A673 (cell line): ENCODE measurements at regions not wholly inside any gene's neighbourhood (a gene's known extent, or its start where the extent isn't known, plus 50 kb on each side); places are given as distances from the start of the nearest gene placed in this dataset.

Source experiments
- EZH2 ChIP-seq: fragments of 200-600 bp; sonication (generic); IDR thresholded peaks from 2 replicates; pipeline ENCODE4 v1.6.1; 2017; ENCODE audit warnings: borderline replicate concordance, low read depth, mild to moderate bottlenecking, mixed read lengths, antibody characterized with exemption, low read length; ENCODE audit not compliant: poor library complexity, severe bottlenecking
- TF ChIP-seq, protein P1 (sequence below): fragments of 300-800, 200-600 bp; sonication (generic); conservative IDR thresholded peaks from 2 replicates; pipeline ENCODE4 v1.5.1; 2017; ENCODE audit warnings: low read depth, mild to moderate bottlenecking, antibody characterized with exemption, low read length, moderate library complexity, mixed read lengths

DNA sequence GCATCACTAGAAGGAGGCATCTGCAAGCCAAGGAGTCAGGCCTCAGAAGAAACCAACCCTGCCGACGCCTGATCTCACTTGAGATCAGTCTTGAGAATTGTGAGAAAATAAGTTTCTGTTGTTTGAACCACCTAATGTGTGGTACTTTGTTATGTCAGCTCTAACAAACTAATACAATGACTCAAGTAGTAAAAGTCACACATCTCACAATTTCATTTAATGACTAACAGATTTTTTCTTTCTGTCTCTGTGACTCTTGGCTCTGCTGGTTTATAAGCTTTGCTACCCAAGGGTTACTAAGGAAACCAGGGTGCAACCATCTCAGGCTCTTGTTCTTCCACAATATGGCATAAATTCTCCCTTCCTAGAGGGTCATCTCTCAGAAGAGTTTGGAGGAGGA is 315.8 kb upstream of the GRAMD2B start:
- TF ChIP-seq, protein P1, sequence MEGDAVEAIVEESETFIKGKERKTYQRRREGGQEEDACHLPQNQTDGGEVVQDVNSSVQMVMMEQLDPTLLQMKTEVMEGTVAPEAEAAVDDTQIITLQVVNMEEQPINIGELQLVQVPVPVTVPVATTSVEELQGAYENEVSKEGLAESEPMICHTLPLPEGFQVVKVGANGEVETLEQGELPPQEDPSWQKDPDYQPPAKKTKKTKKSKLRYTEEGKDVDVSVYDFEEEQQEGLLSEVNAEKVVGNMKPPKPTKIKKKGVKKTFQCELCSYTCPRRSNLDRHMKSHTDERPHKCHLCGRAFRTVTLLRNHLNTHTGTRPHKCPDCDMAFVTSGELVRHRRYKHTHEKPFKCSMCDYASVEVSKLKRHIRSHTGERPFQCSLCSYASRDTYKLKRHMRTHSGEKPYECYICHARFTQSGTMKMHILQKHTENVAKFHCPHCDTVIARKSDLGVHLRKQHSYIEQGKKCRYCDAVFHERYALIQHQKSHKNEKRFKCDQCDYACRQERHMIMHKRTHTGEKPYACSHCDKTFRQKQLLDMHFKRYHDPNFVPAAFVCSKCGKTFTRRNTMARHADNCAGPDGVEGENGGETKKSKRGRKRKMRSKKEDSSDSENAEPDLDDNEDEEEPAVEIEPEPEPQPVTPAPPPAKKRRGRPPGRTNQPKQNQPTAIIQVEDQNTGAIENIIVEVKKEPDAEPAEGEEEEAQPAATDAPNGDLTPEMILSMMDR: no peak
- TF ChIP-seq EZH2: no peak
